ENCODE measurements at regions not wholly inside any gene's neighbourhood (a gene's known extent, or its start where the extent isn't known, plus 50 kb on each side); places are given as distances from the start of the nearest gene placed in this dataset.

DNA sequence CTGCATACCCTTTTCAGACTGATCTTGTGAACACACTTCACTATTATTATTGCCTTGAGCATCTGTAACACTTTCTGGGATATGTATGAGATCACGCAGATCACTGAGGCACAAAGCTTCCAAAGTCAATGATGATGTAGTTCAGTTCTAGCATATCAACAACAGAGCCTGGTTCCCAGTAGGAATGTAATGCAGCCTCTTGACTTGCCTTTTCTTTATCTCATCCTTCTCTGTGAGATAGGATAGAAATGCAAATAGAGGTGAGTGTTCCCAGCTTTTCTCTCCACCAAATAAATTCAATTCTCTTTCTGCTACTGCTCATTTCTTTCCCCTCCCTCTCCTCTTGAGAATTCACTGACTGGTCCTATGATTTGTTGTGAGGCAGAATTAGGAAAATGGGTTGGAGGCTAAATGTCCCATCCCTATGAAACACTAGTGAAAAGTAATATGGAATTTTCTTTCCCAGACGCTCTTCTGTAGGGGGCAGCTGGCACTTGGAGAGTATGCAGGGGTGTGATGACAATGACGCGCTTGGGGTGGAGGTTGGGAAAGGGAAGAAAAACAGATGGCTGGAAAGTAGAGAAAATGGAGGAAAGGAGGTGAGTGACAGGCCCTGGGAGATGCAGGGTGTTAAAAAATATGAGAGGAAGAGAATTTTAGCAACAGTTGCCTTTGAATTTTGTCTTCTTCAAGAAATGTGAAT is 96.0 kb upstream of the TMTC1 start:
- TF ChIP-seq, protein P1, sequence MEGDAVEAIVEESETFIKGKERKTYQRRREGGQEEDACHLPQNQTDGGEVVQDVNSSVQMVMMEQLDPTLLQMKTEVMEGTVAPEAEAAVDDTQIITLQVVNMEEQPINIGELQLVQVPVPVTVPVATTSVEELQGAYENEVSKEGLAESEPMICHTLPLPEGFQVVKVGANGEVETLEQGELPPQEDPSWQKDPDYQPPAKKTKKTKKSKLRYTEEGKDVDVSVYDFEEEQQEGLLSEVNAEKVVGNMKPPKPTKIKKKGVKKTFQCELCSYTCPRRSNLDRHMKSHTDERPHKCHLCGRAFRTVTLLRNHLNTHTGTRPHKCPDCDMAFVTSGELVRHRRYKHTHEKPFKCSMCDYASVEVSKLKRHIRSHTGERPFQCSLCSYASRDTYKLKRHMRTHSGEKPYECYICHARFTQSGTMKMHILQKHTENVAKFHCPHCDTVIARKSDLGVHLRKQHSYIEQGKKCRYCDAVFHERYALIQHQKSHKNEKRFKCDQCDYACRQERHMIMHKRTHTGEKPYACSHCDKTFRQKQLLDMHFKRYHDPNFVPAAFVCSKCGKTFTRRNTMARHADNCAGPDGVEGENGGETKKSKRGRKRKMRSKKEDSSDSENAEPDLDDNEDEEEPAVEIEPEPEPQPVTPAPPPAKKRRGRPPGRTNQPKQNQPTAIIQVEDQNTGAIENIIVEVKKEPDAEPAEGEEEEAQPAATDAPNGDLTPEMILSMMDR (conservative IDR thresholded peaks at IDR 0.05) = no peak
- Mint-ChIP-seq H3K36me3 (peaks cover 16% of the 10 kb centered on the region), H3K27ac (no peak overlapping the region), H3K4me1 (ENCODE audit: unreplicated experiment) (no peaks in the 10 kb centered on the region), H3K9me3 (peaks cover 7% of the 10 kb centered on the region), H3K27me3 (no peaks in the 10 kb centered on the region), H3K4me3 (no peak overlapping the region)
- no peak for DNase-seq (ENCODE audit: extremely low spot score, unreplicated experiment)

DNA sequence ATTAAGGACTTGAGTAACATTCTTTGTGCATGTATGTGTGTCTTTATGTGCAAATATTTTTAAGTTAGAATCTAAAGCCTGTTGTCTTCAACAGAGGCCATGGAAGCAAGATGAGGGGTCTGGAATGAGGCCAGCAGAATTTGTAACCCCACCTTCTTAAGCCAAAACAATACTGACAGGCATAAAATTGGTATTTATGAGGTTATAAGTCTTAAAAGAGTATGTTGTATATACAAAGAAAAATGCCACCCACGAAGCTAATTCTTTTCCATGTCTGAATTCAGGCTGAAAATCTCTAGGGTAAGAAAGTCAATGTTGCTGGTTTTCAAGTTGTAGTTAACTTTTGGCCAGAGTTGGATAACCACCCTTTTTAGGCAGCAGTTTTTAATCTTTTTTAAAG is 86.2 kb upstream of the TMTC1 start:
- TF ChIP-seq, protein P1 (conservative IDR thresholded peaks at IDR 0.05) = no peak
- no peak for DNase-seq (ENCODE audit: extremely low spot score, unreplicated experiment)
- Mint-ChIP-seq H3K36me3 (peaks cover 8% of the 10 kb centered on the region), H3K9me3 (no peaks in the 10 kb centered on the region), H3K27ac (no peak overlapping the region), H3K4me3 (no peak overlapping the region), H3K4me1 (ENCODE audit: unreplicated experiment) (peaks cover 5% of the 10 kb centered on the region), H3K27me3 (peaks cover 3% of the 10 kb centered on the region)

GRCh38 chr12:29867823-29868222 is 84.1 kb upstream of the TMTC1 start:
- TF ChIP-seq, protein P1 (conservative IDR thresholded peaks at IDR 0.05) = no peak

GRCh38 chr12:29863665-29864064 is 79.9 kb upstream of the TMTC1 start:
- no peak for DNase-seq (ENCODE audit: extremely low spot score, unreplicated experiment)
- Mint-ChIP-seq H3K4me1 (ENCODE audit: unreplicated experiment) (no peaks in the 10 kb centered on the region), H3K4me3 (no peak overlapping the region), H3K27me3 (no peaks in the 10 kb centered on the region), H3K27ac (no peak overlapping the region), H3K36me3 (no peaks in the 10 kb centered on the region), H3K9me3 (peaks cover 3% of the 10 kb centered on the region)
- TF ChIP-seq, protein P1 (conservative IDR thresholded peaks at IDR 0.05) = no peak

More at GRCh38 chr12:29867823-29868222, 84.1 kb upstream of the TMTC1 start:
- Mint-ChIP-seq H3K4me3 (no peak overlapping the region), H3K9me3 (peaks cover 3% of the 10 kb centered on the region), H3K4me1 (ENCODE audit: unreplicated experiment) (peaks cover 5% of the 10 kb centered on the region), H3K36me3 (peaks cover 8% of the 10 kb centered on the region), H3K27me3 (peaks cover 3% of the 10 kb centered on the region), H3K27ac (no peak overlapping the region)
- DNase-seq (ENCODE audit: extremely low spot score, unreplicated experiment) = no peak

- DNase-seq (ENCODE audit: extremely low spot score, unreplicated experiment) = no peak
- no peak overlapping the region for H3K27ac Mint-ChIP-seq
- TF ChIP-seq, protein P1 (conservative IDR thresholded peaks at IDR 0.05) = no peak
- no peaks in the 10 kb centered on the region for H3K4me1 Mint-ChIP-seq (ENCODE audit: unreplicated experiment)
- H3K4me3 Mint-ChIP-seq = no peak overlapping the region
- no peaks in the 10 kb centered on the region for H3K27me3 Mint-ChIP-seq
- peaks cover 3% of the 10 kb centered on the region for H3K9me3 Mint-ChIP-seq
- no peaks in the 10 kb centered on the region for H3K36me3 Mint-ChIP-seq
Observed at GRCh38 chr12:29858270-29858786, 74.6 kb upstream of the TMTC1 start.
